ENCODE measurements at regions not wholly inside any gene's neighbourhood (a gene's known extent, or its start where the extent isn't known, plus 50 kb on each side); places are given as distances from the start of the nearest gene placed in this dataset.

DNA sequence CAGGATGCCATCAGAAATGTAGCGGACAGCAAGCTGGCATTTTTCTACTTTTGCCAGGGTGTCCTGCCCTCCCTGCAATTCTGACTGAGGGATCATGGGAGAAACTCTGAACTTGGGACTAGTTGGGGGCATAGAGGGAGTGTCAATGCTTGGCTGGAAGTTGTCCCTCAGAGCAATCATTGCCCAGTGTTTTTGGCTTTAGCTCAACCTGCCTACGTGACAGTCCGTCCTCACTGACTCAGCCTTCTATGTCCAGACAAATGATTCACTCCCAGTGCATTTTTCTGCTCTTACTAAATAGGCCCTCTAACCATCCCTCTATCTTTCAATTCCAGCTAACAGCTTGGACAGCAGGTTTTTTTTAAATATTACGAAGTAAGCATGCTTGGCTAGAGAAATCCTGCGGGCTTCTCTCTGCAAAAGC is 627.4 kb downstream of the TLR4 start:
- H3K9ac ChIP-seq = no peak overlapping the region
- no peak overlapping the region for H3K27ac ChIP-seq
- no peaks in the 10 kb centered on the region for H3K4me1 ChIP-seq
- H3K4me2 ChIP-seq = no peak overlapping the region
- no peak overlapping the region for H3K4me3 ChIP-seq
- H4K20me1 ChIP-seq = no peaks in the 10 kb centered on the region
- TF ChIP-seq Cebpa-rat (IDR thresholded peaks at IDR 0.05) = no peak
- no peaks in the 10 kb centered on the region for H3K27me3 ChIP-seq
- H3K9me3 ChIP-seq = no peaks in the 10 kb centered on the region
- no peaks in the 10 kb centered on the region for H3K36me3 ChIP-seq

DNA sequence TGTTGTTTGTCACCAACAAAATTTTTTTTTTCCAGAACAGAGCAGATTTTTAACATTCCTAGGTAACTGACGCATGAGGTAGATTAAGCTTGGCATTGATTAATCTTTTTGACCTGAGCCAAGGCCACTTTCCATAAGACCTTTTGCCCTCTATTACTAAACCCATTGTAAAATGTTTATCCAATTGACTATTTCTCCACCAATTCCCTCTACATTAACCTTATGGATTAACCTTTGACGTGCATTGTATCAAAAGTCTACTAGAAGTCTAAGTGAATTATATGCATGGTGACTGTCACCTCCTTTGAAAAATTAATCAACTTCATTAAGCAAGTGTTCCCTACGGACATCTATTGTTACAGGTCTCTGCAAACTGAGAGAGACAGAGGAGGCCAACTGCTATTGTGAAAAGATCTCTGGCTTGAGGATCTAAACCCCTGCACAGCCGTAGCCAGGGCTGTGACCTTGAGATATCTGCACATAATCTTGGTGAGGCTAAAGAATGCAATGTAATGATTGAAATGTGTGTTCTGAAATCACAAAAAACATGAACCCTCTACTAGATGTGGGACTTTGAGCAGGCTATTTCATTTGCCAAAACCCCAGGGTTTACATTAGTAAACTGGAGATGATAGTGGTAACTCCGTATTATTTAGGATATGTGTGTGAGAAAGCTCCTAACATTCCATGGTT is 632.2 kb downstream of the TLR4 start:
- Histone ChIP-seq H3K27me3 (no peaks in the 10 kb centered on the region), H3K36me3 (no peaks in the 10 kb centered on the region), H4K20me1 (no peaks in the 10 kb centered on the region), H3K4me1 (no peaks in the 10 kb centered on the region), H3K4me3 (no peak overlapping the region), H3K9me3 (no peaks in the 10 kb centered on the region), H3K4me2 (no peak overlapping the region), H3K27ac (no peak overlapping the region), H3K9ac (no peak overlapping the region)
- no peak for TF ChIP-seq Cebpa-rat (IDR thresholded peaks at IDR 0.05)

DNA sequence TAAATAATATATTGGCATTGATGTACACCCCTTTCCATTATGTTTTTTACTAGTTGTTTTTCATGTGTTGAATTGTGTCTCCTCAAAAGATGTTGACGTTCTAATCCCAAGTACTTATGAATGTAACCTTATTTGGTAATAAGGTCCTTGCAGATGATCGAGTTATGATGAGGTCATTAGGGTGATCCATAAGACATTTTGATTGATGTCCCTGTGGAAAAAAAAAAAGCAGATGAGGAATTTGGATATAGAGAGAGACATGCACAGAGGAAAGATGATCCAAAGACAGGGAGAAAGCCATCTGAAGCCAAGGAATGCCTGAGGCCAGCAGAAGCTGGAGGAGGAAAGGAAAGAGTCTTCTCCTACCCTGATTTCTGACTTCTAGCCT is 632.7 kb downstream of the TLR4 start:
- Histone ChIP-seq H3K27ac (no peak overlapping the region), H3K4me2 (no peak overlapping the region), H3K36me3 (no peaks in the 10 kb centered on the region), H3K4me1 (no peaks in the 10 kb centered on the region), H4K20me1 (no peaks in the 10 kb centered on the region), H3K4me3 (no peak overlapping the region), H3K9me3 (no peaks in the 10 kb centered on the region), H3K9ac (no peak overlapping the region), H3K27me3 (no peaks in the 10 kb centered on the region)
- no peak for TF ChIP-seq Cebpa-rat (IDR thresholded peaks at IDR 0.05)

DNA sequence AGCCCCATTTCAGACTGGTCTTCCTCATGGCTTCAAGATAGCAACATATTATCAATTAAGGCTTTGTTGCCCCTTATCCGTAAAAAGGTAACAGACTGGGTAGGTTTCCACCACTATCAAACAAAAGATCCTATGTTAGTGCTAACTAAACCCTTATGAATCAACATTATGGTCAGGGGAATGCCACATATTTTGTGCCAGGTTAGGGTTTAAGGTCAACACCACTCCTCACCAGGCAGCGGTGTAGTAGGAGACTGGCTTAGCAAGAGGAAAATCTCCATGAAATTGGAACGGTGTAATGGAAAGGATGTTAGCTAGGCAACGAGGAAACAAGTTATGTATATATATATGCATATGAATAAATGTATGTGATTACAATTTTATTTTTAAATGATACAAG is 655.8 kb downstream of the TLR4 start:
- no peaks in the 10 kb centered on the region for H3K4me1 ChIP-seq

DNA sequence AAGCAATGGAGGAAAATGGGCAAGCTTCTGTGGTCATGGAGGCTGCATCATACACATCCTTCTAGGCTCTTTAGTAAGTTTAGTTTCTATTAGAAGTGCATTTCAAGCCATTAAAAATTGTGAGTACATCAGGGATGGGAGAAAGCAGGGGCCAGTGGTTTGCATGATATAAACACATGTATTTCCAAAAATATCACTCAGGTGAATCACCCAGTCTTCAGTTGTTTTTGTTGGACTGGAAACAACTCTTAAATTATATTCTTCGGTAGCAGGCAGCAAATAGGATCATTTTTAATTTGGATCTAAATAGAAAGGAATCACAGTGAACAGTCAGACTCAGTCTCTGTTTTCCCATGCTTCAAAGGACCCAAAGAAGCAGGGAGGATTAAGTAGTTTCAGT is 657.9 kb downstream of the TLR4 start:
- Histone ChIP-seq H3K4me1 (no peaks in the 10 kb centered on the region), H3K9me3 (peaks cover 23% of the 10 kb centered on the region), H3K4me3 (no peak overlapping the region), H3K4me2 (no peak overlapping the region), H4K20me1 (no peaks in the 10 kb centered on the region), H3K9ac (no peak overlapping the region), H3K27ac (no peak overlapping the region), H3K36me3 (no peaks in the 10 kb centered on the region), H3K27me3 (no peaks in the 10 kb centered on the region)
- TF ChIP-seq Cebpa-rat (IDR thresholded peaks at IDR 0.05) = no peak

More for the DNA sequence above, 655.8 kb downstream of the TLR4 start:
- Histone ChIP-seq H3K4me3 (no peak overlapping the region), H4K20me1 (no peaks in the 10 kb centered on the region), H3K36me3 (no peaks in the 10 kb centered on the region), H3K27me3 (no peaks in the 10 kb centered on the region), H3K9me3 (peaks cover 23% of the 10 kb centered on the region), H3K4me2 (no peak overlapping the region), H3K9ac (no peak overlapping the region), H3K27ac (no peak overlapping the region)
- no peak for TF ChIP-seq Cebpa-rat (IDR thresholded peaks at IDR 0.05)

DNA sequence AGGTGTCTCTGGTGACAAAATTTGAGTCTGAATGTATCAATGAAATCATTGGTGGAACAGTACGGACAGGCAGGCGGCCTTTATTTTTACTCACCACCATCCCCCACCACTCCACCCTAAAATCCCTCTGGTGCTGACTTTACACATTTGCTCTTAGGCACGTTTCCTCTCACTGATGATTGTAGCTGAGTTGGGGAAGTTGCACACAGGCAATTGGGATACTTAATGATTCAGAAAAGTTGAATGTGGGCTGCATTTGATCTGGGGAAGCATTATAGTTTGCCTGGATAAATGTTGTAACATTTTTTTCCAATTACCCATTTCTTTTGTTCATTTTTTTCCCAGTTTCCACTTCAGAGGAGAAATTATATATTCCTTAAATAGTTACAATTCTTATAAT is 658.4 kb downstream of the TLR4 start:
- Histone ChIP-seq H3K4me3 (no peak overlapping the region), H3K27me3 (no peaks in the 10 kb centered on the region), H4K20me1 (no peaks in the 10 kb centered on the region), H3K36me3 (no peaks in the 10 kb centered on the region), H3K27ac (no peak overlapping the region), H3K4me2 (no peak overlapping the region), H3K9me3 (peaks cover 23% of the 10 kb centered on the region), H3K9ac (no peak overlapping the region), H3K4me1 (no peaks in the 10 kb centered on the region)
- no peak for TF ChIP-seq Cebpa-rat (IDR thresholded peaks at IDR 0.05)

DNA sequence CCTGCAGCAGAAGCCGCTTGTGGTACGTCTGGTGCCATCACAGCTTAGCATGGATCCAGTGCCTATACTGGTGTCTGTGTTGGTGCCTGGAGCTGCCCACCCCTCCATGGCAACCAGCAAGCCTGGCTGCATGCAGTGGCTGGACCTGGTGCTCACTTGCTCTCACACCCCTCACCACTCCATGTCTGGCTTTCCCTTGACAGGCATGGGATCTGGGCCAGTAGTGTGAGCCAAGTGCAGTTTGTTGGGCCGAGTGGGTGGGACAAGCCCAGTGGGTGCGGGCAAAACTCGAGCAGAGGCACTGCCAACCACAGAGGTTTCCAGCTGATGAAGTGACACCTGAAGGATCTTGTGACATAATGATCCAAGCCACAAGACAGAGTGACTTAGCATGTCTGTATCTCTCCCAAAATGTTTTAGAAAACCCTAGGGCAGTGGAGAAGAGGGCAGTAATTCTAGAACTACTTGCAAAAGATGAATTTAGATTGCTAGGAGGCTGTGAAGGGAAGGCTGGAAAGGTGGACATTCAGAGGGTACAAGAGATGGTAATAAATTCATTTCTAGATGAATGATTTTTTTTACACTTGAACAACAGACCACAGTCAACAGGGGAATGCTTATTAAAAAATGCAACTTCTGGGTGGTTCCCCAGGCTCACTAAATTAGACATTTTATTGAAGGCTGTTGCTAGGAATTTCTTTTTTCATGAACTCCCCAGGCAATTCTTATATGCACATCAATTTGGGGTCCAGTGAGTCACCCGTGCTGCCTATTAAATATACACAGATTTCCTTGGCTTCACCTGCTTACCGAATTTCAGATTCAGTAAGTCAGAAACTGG is 660.3 kb downstream of the TLR4 start:
- no peak overlapping the region for H3K9ac ChIP-seq
- H3K27ac ChIP-seq = no peak overlapping the region
- H3K4me1 ChIP-seq = no peaks in the 10 kb centered on the region
- TF ChIP-seq Cebpa-rat (IDR thresholded peaks at IDR 0.05) = no peak
- no peaks in the 10 kb centered on the region for H3K27me3 ChIP-seq
- no peak overlapping the region for H3K4me3 ChIP-seq
- H3K36me3 ChIP-seq = no peaks in the 10 kb centered on the region
- no peak overlapping the region for H3K4me2 ChIP-seq
- H3K9me3 ChIP-seq = peaks cover 23% of the 10 kb centered on the region
- H4K20me1 ChIP-seq = no peaks in the 10 kb centered on the region

DNA sequence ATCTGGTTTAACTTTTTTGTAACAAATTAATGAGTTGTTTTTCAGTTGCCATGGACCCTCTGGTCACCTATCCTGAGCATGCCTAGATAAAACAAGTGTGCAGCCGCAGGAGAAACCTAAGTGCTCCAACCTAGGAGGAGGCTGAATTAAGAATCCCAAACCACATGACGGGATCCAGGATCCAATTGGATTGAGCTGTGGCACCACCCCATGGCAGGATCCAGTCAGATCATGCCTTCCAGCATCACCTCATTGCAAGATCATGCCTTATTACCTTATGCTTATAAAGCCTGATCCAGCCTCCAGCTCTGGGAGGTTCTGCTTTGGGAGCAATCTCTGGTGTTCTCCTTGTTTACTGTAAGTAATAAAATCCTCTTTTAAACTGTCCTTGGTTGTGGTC is 662.0 kb downstream of the TLR4 start:
- H3K9ac ChIP-seq = no peak overlapping the region
- H3K4me2 ChIP-seq = no peak overlapping the region
- no peak overlapping the region for H3K4me3 ChIP-seq
- TF ChIP-seq Cebpa-rat (IDR thresholded peaks at IDR 0.05) = no peak
- H3K9me3 ChIP-seq = peaks cover 23% of the 10 kb centered on the region
- H3K36me3 ChIP-seq = no peaks in the 10 kb centered on the region
- no peaks in the 10 kb centered on the region for H4K20me1 ChIP-seq
- no peak overlapping the region for H3K27ac ChIP-seq
- no peaks in the 10 kb centered on the region for H3K27me3 ChIP-seq
- no peaks in the 10 kb centered on the region for H3K4me1 ChIP-seq

DNA sequence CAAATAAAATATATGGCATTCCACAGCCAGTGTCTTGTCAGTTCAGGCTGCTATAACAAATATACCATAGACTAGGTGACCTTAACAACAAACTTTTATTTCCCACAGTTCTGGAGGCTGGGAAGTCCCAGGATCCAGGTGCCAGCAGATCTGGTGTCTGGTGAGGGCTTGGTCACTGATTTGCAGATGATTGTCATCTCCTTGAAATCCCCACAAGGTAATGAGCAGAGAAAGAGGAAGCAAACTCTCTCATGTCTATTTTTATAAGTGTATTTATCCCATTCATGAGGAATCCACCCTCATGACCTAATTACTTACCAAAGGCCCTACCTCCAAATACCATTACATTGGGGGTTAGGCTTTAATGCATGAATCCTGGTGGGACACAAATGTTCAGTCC is 663.2 kb downstream of the TLR4 start:
- no peaks in the 10 kb centered on the region for H3K36me3 ChIP-seq
- no peak overlapping the region for H3K27ac ChIP-seq
- H3K9me3 ChIP-seq = peaks cover 23% of the 10 kb centered on the region
- H3K4me1 ChIP-seq = no peaks in the 10 kb centered on the region
- no peaks in the 10 kb centered on the region for H4K20me1 ChIP-seq
- H3K27me3 ChIP-seq = no peaks in the 10 kb centered on the region
- no peak for TF ChIP-seq Cebpa-rat (IDR thresholded peaks at IDR 0.05)
- no peak overlapping the region for H3K4me3 ChIP-seq
- H3K4me2 ChIP-seq = no peak overlapping the region
- no peak overlapping the region for H3K9ac ChIP-seq

DNA sequence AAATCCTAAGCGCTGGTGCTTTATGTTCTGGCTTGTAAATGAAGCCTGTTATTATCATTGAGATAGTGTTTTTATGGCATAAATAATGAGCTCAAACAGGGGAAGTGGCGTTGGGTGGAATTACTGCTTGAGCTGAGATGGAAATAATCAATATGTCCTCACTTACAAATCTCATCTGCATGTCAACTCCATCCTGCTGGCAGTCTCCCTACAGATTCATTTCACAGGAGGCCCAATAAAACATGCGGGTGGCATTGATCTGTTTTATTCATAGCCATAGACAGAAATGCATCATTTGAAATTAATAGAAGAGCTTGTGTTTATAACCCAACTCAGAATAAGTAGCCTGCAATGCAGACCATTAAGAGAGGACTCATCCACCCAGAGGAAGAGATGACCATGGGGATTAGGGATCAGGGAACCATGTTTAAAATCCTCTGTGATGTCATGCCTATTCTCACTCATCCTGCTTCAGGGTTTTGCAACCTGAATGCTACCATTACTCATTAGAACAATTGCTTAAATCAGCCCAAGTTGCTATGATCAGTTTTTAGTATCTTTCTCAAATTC is 680.4 kb downstream of the TLR4 start:
- H3K36me3 ChIP-seq = no peaks in the 10 kb centered on the region
- no peak for TF ChIP-seq Cebpa-rat (IDR thresholded peaks at IDR 0.05)
- no peaks in the 10 kb centered on the region for H4K20me1 ChIP-seq
- H3K9me3 ChIP-seq = no peaks in the 10 kb centered on the region
- no peak overlapping the region for H3K4me3 ChIP-seq
- H3K27ac ChIP-seq = no peak overlapping the region
- no peak overlapping the region for H3K9ac ChIP-seq
- H3K4me1 ChIP-seq = no peaks in the 10 kb centered on the region
- no peaks in the 10 kb centered on the region for H3K27me3 ChIP-seq
- H3K4me2 ChIP-seq = no peak overlapping the region
